ENCODE measurements at regions not wholly inside any gene's neighbourhood (a gene's known extent, or its start where the extent isn't known, plus 50 kb on each side); places are given as distances from the start of the nearest gene placed in this dataset.

DNA sequence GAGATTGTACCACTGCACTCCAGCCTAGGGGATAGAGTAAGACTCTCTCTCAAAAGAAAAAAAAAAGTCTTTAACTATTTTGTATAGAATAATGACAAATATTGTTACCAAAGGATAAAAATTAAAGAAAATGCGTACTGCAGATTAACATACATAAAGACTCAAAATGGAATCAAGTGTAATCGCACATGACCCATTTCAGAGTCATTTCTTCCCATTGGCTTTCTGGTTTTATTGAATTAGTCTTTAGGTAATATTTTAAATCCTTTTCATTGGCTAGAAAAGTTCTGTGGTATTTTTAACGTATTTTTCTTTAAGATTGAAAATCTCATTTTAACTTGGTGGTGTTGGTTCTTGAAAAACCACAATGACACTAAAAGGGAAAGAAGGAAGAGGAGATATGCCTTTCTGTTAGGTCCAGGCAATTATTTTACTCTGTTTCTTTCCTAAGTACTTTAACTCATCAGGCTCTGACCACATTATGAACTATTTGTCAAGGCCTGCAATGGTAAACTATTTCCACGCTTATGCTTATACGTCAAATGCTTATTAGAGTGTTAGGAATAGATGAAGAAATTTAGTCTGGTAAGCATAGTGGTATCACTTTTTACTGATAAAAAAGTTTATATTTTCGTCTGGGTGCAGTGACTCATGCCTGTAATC, 52.3 kb downstream of the PLEKHG1 start:
- Mint-ChIP-seq H3K4me1 (peaks cover 3% of the 10 kb centered on the region), H3K27me3 (ENCODE audit: insufficient read depth) (no peaks in the 10 kb centered on the region), H3K36me3 (ENCODE audit: low read depth) (no peaks in the 10 kb centered on the region), H3K27ac (no peak overlapping the region), H3K9me3 (no peaks in the 10 kb centered on the region), H3K4me3 (no peak overlapping the region)
- TF ChIP-seq, protein P1, sequence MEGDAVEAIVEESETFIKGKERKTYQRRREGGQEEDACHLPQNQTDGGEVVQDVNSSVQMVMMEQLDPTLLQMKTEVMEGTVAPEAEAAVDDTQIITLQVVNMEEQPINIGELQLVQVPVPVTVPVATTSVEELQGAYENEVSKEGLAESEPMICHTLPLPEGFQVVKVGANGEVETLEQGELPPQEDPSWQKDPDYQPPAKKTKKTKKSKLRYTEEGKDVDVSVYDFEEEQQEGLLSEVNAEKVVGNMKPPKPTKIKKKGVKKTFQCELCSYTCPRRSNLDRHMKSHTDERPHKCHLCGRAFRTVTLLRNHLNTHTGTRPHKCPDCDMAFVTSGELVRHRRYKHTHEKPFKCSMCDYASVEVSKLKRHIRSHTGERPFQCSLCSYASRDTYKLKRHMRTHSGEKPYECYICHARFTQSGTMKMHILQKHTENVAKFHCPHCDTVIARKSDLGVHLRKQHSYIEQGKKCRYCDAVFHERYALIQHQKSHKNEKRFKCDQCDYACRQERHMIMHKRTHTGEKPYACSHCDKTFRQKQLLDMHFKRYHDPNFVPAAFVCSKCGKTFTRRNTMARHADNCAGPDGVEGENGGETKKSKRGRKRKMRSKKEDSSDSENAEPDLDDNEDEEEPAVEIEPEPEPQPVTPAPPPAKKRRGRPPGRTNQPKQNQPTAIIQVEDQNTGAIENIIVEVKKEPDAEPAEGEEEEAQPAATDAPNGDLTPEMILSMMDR (conservative IDR thresholded peaks at IDR 0.05), result no peak
- no peaks in the 10 kb centered on the region for H3K9me3 ChIP-seq (ENCODE audit: control insufficient read depth, low read length)
- H3K4me3 ChIP-seq (ENCODE audit: low read length), result no peak overlapping the region
- 90 to 97% methylated on average over 4 to 6 of the region's 6 CpGs for WGBS, 2 experiments (ENCODE audit: insufficient coverage in 1 of 2, insufficient read length in 1 of 2)
- no peaks in the 10 kb centered on the region for H3K4me1 ChIP-seq (ENCODE audit: control insufficient read depth, insufficient read depth, low read length)
- no peak for DNase-seq
- H3K36me3 ChIP-seq (ENCODE audit: control insufficient read depth, insufficient read depth, low read length), result no peaks in the 10 kb centered on the region
- H3K9ac ChIP-seq (ENCODE audit: extremely low read depth, low read length, poor library complexity, severe bottlenecking), result no peak overlapping the region
- H3K27me3 ChIP-seq (ENCODE audit: control insufficient read depth, insufficient read depth, low read length, poor library complexity, severe bottlenecking), result no peaks in the 10 kb centered on the region
- H3K27ac ChIP-seq (ENCODE audit: low read depth, low read length), result no peak overlapping the region

DNA sequence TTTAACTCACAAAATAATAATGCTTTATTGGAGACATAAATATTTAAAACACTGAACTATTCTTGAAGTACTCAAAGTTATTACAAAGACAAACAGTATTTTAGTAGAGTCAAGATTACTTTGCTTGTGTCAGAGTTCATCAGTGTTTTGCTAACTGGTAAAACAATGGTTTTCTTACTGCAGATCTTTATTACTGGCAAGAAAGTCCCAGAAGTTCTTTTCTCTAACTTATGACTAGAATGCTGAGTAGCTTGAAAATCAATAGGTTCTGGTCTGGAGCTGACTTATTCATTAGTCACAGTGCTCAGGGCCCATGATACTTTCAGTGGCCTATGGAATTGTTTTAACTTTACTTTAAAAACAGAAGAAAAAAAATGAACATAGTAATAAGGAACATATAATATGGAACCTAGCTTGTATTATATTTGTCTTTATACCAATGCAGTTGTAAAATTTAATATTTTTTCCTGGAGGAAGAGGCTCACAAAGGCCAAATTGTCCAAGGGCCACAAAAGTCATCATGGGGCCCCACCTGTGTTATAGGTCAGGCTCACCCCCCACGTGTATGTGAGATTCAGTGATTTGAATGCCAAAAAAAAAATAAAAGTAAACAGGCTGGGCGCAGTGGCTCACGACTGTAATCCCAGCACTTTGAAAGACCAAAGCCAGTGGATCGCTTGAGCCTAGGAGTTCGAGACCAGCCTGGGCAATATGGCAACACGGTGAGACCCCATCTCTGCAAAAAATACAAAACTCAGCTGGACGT, 53.3 kb downstream of the PLEKHG1 start:
- Mint-ChIP-seq H3K9me3 (no peaks in the 10 kb centered on the region), H3K4me3 (no peak overlapping the region), H3K27ac (no peak overlapping the region), H3K36me3 (ENCODE audit: low read depth) (no peaks in the 10 kb centered on the region), H3K27me3 (ENCODE audit: insufficient read depth) (no peaks in the 10 kb centered on the region), H3K4me1 (peaks cover 3% of the 10 kb centered on the region)
- Histone ChIP-seq H3K27ac (ENCODE audit: low read depth, low read length) (no peak overlapping the region), H3K9me3 (ENCODE audit: control insufficient read depth, low read length) (no peaks in the 10 kb centered on the region), H3K4me1 (ENCODE audit: control insufficient read depth, insufficient read depth, low read length) (no peaks in the 10 kb centered on the region), H3K9ac (ENCODE audit: extremely low read depth, low read length, poor library complexity, severe bottlenecking) (no peak overlapping the region), H3K36me3 (ENCODE audit: control insufficient read depth, insufficient read depth, low read length) (no peaks in the 10 kb centered on the region), H3K4me3 (ENCODE audit: low read length) (no peak overlapping the region), H3K27me3 (ENCODE audit: control insufficient read depth, insufficient read depth, low read length, poor library complexity, severe bottlenecking) (no peaks in the 10 kb centered on the region)
- DNase-seq, result no peak
- 93 to 97% methylated on average over 5 to 7 of the region's 7 CpGs for WGBS, 2 experiments (ENCODE audit: insufficient coverage in 1 of 2, insufficient read length in 1 of 2)
- TF ChIP-seq, protein P1 (conservative IDR thresholded peaks at IDR 0.05), result no peak

DNA sequence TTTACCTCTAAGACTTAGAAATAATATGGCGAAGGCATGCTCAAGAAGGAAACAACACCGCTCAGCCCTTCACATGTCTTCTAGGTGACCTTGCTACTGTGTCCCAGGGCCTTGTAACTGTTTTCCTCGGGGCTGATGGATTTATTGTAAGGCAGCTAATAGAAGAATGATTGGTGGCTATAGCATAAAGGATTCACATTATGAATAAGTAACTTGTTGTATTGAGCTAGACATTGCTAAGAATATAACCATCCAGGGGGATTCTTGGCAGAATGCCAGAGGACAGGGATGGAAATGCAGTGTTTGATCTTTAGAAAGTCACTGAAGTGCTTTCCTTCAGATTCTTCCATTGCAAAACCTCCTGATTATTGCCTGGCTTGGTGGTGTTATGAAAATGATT, 54.9 kb downstream of the PLEKHG1 start:
- Mint-ChIP-seq H3K36me3 (ENCODE audit: low read depth) (no peaks in the 10 kb centered on the region), H3K4me1 (no peaks in the 10 kb centered on the region), H3K27ac (no peak overlapping the region), H3K27me3 (ENCODE audit: insufficient read depth) (no peaks in the 10 kb centered on the region), H3K9me3 (no peaks in the 10 kb centered on the region), H3K4me3 (no peak overlapping the region)
- DNase-seq, result no peak
- TF ChIP-seq, protein P1 (conservative IDR thresholded peaks at IDR 0.05), result no peak
- H3K27me3 ChIP-seq (ENCODE audit: control insufficient read depth, insufficient read depth, low read length, poor library complexity, severe bottlenecking), result no peaks in the 10 kb centered on the region
- H3K4me1 ChIP-seq (ENCODE audit: control insufficient read depth, insufficient read depth, low read length), result no peaks in the 10 kb centered on the region
- WGBS, 2 experiments (ENCODE audit: insufficient coverage in 1 of 2, insufficient read length in 1 of 2), result 94% methylated on average over 3 of the region's 3 CpGs; no CpG with 5 or more reads in 1 of the 2 experiments
- no peak overlapping the region for H3K9ac ChIP-seq (ENCODE audit: extremely low read depth, low read length, poor library complexity, severe bottlenecking)
- H3K36me3 ChIP-seq (ENCODE audit: control insufficient read depth, insufficient read depth, low read length), result no peaks in the 10 kb centered on the region
- H3K4me3 ChIP-seq (ENCODE audit: low read length), result no peak overlapping the region
- H3K27ac ChIP-seq (ENCODE audit: low read depth, low read length), result peak overlapping the region; percentile 29
- no peaks in the 10 kb centered on the region for H3K9me3 ChIP-seq (ENCODE audit: control insufficient read depth, low read length)

All from endodermal cell (in vitro differentiated cells).